Stimulated activated CD8-positive, alpha-beta memory T cell treated with anti-CD3 and anti-CD28 coated beads, Interleukin-7, amount 100 ng/mL, for 24 hours (primary cell): ENCODE measurements at regions not wholly inside any gene's neighbourhood (a gene's known extent, or its start where the extent isn't known, plus 50 kb on each side); places are given as distances from the start of the nearest gene placed in this dataset.

ENCODE experiments used
- DNase-seq: peaks from one replicate; pipeline ENCODE4 v3.0.0-alpha.2; 2020; ENCODE audit warnings: low read depth

GRCh38 chr15:26182441-26182840 lies 319.3 kb upstream of the ATP10A start:
- no peak for DNase-seq

- no peak for DNase-seq
These were observed 316.8 kb upstream of the ATP10A start for GRCh38 chr15:26179906-26180305.

GRCh38 chr15:26178640-26179220 lies 315.6 kb upstream of the ATP10A start:
- no peak for DNase-seq

- DNase-seq, result no peak
These were observed 314.7 kb upstream of the ATP10A start for GRCh38 chr15:26177816-26178215.

GRCh38 chr15:26176831-26177230 lies 313.7 kb upstream of the ATP10A start:
- no peak for DNase-seq

- DNase-seq, result no peak
These were observed 308.1 kb upstream of the ATP10A start for GRCh38 chr15:26171266-26171665.

- DNase-seq, result no peak
These were observed 303.3 kb upstream of the ATP10A start for GRCh38 chr15:26166429-26166828.

- no peak for DNase-seq
These were observed 302.4 kb upstream of the ATP10A start for GRCh38 chr15:26165546-26165945.

- no peak for DNase-seq
These were observed 297.2 kb upstream of the ATP10A start for GRCh38 chr15:26160343-26160742.

- DNase-seq, result no peak
These were observed 295.0 kb upstream of the ATP10A start for GRCh38 chr15:26158176-26158575.

GRCh38 chr15:26157081-26157480 lies 294.0 kb upstream of the ATP10A start:
- no peak for DNase-seq

- DNase-seq, result no peak
These were observed 292.9 kb upstream of the ATP10A start for GRCh38 chr15:26156051-26156450.

- DNase-seq, result no peak
These were observed 285.2 kb upstream of the ATP10A start for GRCh38 chr15:26148156-26148860.

GRCh38 chr15:26146202-26146601 lies 283.1 kb upstream of the ATP10A start:
- no peak for DNase-seq

GRCh38 chr15:26145796-26146195 lies 282.7 kb upstream of the ATP10A start:
- DNase-seq, result no peak

- no peak for DNase-seq
These were observed 281.7 kb upstream of the ATP10A start for GRCh38 chr15:26144836-26145235.

- DNase-seq, result no peak
These were observed 280.1 kb upstream of the ATP10A start for GRCh38 chr15:26143221-26143620.

- DNase-seq, result no peak
These were observed 271.7 kb upstream of the ATP10A start for GRCh38 chr15:26134812-26135211.

- no peak for DNase-seq
These were observed 271.0 kb upstream of the ATP10A start for GRCh38 chr15:26134152-26134551.

GRCh38 chr15:26132811-26133210 lies 269.7 kb upstream of the ATP10A start:
- DNase-seq, result no peak

- no peak for DNase-seq
These were observed 266.7 kb upstream of the ATP10A start for GRCh38 chr15:26129852-26130251.

- DNase-seq, result no peak
These were observed 265.5 kb upstream of the ATP10A start for GRCh38 chr15:26128611-26129140.

- no peak for DNase-seq
These were observed 263.8 kb upstream of the ATP10A start for GRCh38 chr15:26126819-26127387.
